ENCODE measurements at regions not wholly inside any gene's neighbourhood (a gene's known extent, or its start where the extent isn't known, plus 50 kb on each side); places are given as distances from the start of the nearest gene placed in this dataset.
"Not testable (repeated sequence)": the region's sequence is repeated elsewhere in the genome, so short reads cannot be mapped to it uniquely, and the experiment has no call there.

DNA sequence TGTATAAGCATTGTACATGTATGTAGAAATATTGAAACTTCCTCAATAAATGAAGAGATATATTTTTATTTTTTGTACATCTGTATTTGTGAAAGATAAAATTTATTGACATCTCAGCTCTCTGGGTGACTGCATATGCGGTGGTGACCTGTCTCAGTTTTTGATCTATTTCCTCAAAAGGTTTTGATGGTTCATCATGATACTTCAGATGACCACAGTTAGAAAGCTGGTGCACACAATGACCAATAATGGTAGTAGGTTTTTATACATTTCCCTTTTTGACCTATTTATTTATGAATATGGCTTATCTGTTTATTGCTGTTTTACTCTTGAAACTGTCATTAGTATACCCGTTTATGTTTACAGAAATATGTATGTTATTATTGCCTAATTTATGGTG, 549.6 kb upstream of the CHD1 start:
- POLR2A ChIA-PET; H3K36me3 Mint-ChIP-seq (ENCODE audit: low read depth); DNase-seq; H3K9me3 Mint-ChIP-seq (ENCODE audit: insufficient read depth); H3K27me3 Mint-ChIP-seq (ENCODE audit: low read depth); H3K4me3 Mint-ChIP-seq; CTCF ChIA-PET; H3K4me1 Mint-ChIP-seq (ENCODE audit: low read depth); H3K27ac Mint-ChIP-seq; ATAC-seq: not testable (repeated sequence)

DNA sequence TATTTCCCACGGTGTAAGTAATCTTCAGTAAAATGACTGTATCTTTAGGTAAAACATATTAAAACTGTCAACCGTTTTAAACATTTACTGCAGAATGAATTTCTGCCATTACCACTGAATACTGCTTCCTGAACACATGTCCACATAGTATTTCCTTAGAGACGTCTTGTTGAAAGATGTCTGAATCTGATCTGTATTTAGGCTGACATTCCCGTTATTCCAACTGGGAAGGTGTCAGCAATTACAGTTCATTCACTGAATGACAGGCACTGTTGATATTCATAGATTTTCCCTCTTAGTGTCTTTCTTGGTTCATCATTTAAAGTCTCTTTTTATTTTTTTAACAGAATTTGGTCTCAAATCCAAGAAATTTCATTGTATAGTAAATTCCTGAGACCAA, 544.5 kb upstream of the CHD1 start:
- H3K36me3 Mint-ChIP-seq (ENCODE audit: low read depth); H3K4me3 Mint-ChIP-seq; H3K27ac Mint-ChIP-seq; POLR2A ChIA-PET; CTCF ChIA-PET; H3K27me3 Mint-ChIP-seq (ENCODE audit: low read depth); ATAC-seq; H3K4me1 Mint-ChIP-seq (ENCODE audit: low read depth); H3K9me3 Mint-ChIP-seq (ENCODE audit: insufficient read depth); DNase-seq: not testable (repeated sequence)

DNA sequence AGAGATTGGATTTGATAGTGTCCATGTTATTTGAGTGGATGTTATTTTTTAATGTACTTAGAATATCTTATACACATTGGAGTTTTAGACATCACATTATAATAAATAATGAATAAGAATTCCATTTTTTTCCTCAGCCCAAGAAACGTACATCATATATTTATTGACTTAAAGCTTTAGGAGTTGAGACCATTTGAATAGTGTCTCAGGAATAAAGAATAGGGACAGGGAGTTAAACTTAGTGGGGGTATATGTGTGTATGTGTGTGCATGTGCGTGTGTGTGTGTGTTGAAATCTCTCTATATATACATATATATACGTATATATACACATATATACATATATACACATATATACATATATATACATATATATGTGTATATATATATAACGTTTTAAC, 542.9 kb upstream of the CHD1 start:
- POLR2A ChIA-PET; ATAC-seq; H3K4me1 Mint-ChIP-seq (ENCODE audit: low read depth); DNase-seq; H3K9me3 Mint-ChIP-seq (ENCODE audit: insufficient read depth); CTCF ChIA-PET; H3K4me3 Mint-ChIP-seq; H3K27ac Mint-ChIP-seq; H3K27me3 Mint-ChIP-seq (ENCODE audit: low read depth); H3K36me3 Mint-ChIP-seq (ENCODE audit: low read depth): not testable (repeated sequence)

GRCh38 chr5:99471178-99471577, 542.4 kb upstream of the CHD1 start:
- ATAC-seq, DNase-seq, POLR2A ChIA-PET: not testable (repeated sequence)

DNA sequence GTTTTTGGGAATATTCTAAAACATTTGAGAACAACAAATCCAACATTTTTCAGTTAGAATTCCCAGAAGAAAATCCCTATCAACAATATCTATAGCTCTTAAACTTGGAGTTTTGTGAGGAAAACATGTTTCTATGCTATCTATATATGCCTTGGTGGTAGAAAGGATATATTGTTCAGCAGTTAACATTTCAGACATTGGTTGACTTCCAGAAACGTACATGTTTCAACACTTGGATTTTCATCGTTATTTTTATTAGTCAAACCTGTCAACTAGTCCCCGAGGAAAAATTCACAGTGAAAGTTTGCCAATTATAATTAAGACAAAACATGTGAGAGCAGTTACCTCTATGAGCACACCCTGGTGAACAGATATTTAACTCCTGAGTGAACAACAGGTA, 541.8 kb upstream of the CHD1 start:
- H3K4me1 Mint-ChIP-seq (ENCODE audit: low read depth); DNase-seq; H3K4me3 Mint-ChIP-seq; H3K9me3 Mint-ChIP-seq (ENCODE audit: insufficient read depth); POLR2A ChIA-PET; H3K36me3 Mint-ChIP-seq (ENCODE audit: low read depth); CTCF ChIA-PET; H3K27ac Mint-ChIP-seq; ATAC-seq; H3K27me3 Mint-ChIP-seq (ENCODE audit: low read depth): not testable (repeated sequence)

More at GRCh38 chr5:99471178-99471577, 542.4 kb upstream of the CHD1 start:
- H3K27me3 Mint-ChIP-seq (ENCODE audit: low read depth); H3K27ac Mint-ChIP-seq; H3K36me3 Mint-ChIP-seq (ENCODE audit: low read depth); H3K4me3 Mint-ChIP-seq; H3K9me3 Mint-ChIP-seq (ENCODE audit: insufficient read depth); H3K4me1 Mint-ChIP-seq (ENCODE audit: low read depth); CTCF ChIA-PET: not testable (repeated sequence)

DNA sequence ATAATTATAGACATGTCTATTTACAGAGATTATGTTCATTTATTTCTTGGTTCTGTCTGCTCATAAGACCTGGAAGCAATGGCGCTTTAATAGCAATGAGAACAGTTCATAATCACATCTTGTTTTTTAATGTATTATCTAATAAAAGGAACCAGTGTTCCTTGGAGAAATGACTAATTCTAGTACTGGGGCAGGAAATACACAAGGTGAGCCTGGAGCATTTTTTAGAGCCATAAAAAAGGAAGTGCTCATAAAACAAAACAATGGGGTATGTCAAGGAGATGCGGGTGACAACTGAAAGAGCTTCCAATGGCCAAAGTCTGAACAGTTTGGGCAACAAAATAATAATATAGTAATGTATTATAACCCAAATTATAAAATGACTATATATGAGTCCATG, 531.9 kb upstream of the CHD1 start:
- POLR2A ChIA-PET, result no interaction called here
- no peaks in the 10 kb centered on the region for H3K4me1 Mint-ChIP-seq (ENCODE audit: low read depth)
- H3K36me3 Mint-ChIP-seq (ENCODE audit: low read depth), result no peaks in the 10 kb centered on the region
- H3K27ac Mint-ChIP-seq, result no peak overlapping the region
- DNase-seq (no peak), ATAC-seq (no peak)
- H3K4me3 Mint-ChIP-seq, result no peak overlapping the region
- CTCF ChIA-PET, result no interaction called here
- no peaks in the 10 kb centered on the region for H3K27me3 Mint-ChIP-seq (ENCODE audit: low read depth)
- no peaks in the 10 kb centered on the region for H3K9me3 Mint-ChIP-seq (ENCODE audit: insufficient read depth)

DNA sequence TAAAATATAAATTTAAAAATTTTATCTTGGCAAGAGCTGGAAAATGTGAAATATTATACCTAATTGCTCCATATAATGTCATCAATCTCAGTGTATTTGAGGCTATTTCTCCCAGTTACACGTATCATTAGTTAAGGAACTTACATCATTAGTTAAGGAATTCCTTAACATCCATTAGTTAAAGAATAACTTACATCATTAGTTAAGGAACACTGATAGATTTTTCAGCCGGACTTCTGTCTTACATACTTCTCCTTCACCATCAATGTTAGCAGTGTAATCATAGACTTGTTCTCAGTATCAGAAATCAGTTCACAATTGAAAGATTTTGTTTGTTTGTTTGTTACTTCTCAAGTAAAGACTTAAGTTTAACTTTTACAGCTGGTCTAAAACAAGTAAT, 524.4 kb upstream of the CHD1 start:
- no peak overlapping the region for H3K4me3 Mint-ChIP-seq
- ATAC-seq (no peak), DNase-seq (no peak)
- no peaks in the 10 kb centered on the region for H3K27me3 Mint-ChIP-seq (ENCODE audit: low read depth)
- POLR2A ChIA-PET, result no interaction called here
- no peaks in the 10 kb centered on the region for H3K36me3 Mint-ChIP-seq (ENCODE audit: low read depth)
- no peaks in the 10 kb centered on the region for H3K4me1 Mint-ChIP-seq (ENCODE audit: low read depth)
- CTCF ChIA-PET, result no interaction called here
- no peak overlapping the region for H3K27ac Mint-ChIP-seq
- H3K9me3 Mint-ChIP-seq (ENCODE audit: insufficient read depth), result no peaks in the 10 kb centered on the region

DNA sequence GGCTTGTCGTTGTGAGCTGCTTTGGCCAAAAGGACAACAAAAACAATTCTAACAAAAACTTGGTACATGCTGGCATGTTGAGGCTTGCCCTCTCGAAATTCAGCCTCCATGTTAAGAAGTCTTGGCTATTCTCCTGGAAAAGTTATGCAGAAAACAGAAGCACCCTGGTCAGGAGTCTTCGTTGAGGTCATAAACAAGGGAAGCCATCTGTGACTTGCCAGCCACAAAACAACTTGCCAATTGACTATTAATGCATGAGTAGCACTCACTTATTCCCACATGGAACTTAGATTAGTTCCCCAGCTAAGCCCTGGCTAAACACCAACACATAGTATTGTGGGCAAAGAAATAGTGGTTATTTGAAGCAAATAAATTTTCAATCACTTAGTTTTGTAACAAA, 521.0 kb upstream of the CHD1 start:
- no peaks in the 10 kb centered on the region for H3K27me3 Mint-ChIP-seq (ENCODE audit: low read depth)
- H3K4me1 Mint-ChIP-seq (ENCODE audit: low read depth), result no peaks in the 10 kb centered on the region
- no peak overlapping the region for H3K4me3 Mint-ChIP-seq
- CTCF ChIA-PET, result no interaction called here
- no peaks in the 10 kb centered on the region for H3K36me3 Mint-ChIP-seq (ENCODE audit: low read depth)
- no peak overlapping the region for H3K27ac Mint-ChIP-seq
- no peaks in the 10 kb centered on the region for H3K9me3 Mint-ChIP-seq (ENCODE audit: insufficient read depth)
- POLR2A ChIA-PET, result no interaction called here
- ATAC-seq, result no peak
- DNase-seq, result no peak

DNA sequence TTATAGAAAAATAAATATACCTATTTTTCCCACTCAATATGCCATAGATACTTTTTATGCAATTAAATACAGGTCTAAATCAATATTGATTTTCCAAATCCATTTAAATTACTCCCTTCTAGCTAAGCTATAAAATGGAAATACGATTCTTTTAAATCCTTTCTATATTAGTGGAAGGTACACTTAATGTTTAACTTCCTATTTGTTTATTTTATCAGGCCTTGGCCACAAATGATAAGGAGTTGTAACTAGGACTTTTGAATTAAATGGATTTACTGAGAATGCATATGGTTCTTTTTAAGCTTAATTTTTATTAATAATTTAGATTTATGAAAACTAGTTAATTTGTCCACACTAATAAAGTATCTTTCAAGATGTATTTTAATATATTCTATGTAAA, 517.0 kb upstream of the CHD1 start:
- CTCF ChIA-PET, result no interaction called here
- no peak for DNase-seq
- H3K9me3 Mint-ChIP-seq (ENCODE audit: insufficient read depth), result no peaks in the 10 kb centered on the region
- no peak overlapping the region for H3K27ac Mint-ChIP-seq
- no peaks in the 10 kb centered on the region for H3K36me3 Mint-ChIP-seq (ENCODE audit: low read depth)
- POLR2A ChIA-PET, result no interaction called here
- H3K27me3 Mint-ChIP-seq (ENCODE audit: low read depth), result no peaks in the 10 kb centered on the region
- H3K4me3 Mint-ChIP-seq, result no peak overlapping the region
- ATAC-seq, result no peak
- H3K4me1 Mint-ChIP-seq (ENCODE audit: low read depth), result no peaks in the 10 kb centered on the region

DNA sequence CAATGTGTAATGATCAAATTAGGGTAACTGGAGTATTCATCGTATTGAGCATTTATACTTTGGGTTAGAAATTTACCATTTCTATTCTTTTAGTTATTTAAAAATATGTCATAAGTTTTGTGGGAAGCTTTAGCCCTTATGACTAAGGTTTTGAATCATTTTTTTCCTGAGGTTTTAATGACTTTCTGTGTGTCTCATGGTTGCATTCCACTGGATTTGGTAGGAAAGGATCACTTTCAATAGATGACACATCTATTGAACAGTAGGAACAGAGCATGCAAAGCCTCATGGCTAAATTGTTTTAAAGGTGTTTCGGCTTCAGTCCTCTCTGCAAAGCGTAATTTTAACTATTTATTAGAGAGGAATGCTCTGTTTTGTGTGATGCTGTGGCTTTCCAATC, 512.4 kb upstream of the CHD1 start:
- DNase-seq (no peak), ATAC-seq (no peak)
- no peaks in the 10 kb centered on the region for H3K9me3 Mint-ChIP-seq (ENCODE audit: insufficient read depth)
- no peaks in the 10 kb centered on the region for H3K36me3 Mint-ChIP-seq (ENCODE audit: low read depth)
- ChIA-PET POLR2A (no interaction called here), CTCF (no interaction called here)
- no peak overlapping the region for H3K4me3 Mint-ChIP-seq
- no peaks in the 10 kb centered on the region for H3K27me3 Mint-ChIP-seq (ENCODE audit: low read depth)
- H3K4me1 Mint-ChIP-seq (ENCODE audit: low read depth), result no peaks in the 10 kb centered on the region
- H3K27ac Mint-ChIP-seq, result no peak overlapping the region

DNA sequence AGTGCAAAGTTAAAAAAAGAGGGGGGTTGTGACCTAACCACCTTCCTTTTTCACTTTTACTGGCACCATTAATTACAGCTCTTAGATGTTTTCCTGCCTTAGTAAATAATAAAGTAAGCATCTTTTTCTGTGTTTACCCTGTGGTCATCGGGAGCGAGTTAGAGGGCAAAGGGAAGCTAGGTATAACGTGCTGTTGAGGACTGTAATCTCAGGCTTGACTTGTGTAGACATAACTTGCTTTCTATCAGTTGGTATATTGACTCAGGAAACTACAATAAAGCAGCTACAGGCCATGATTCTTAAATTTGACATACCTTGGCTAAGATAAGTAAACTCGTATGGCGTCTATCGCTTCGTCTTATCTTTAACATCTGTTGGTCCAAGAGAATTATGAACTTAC, 509.8 kb upstream of the CHD1 start:
- Mint-ChIP-seq H3K4me1 (ENCODE audit: low read depth) (no peaks in the 10 kb centered on the region), H3K4me3 (no peak overlapping the region), H3K9me3 (ENCODE audit: insufficient read depth) (no peaks in the 10 kb centered on the region), H3K27ac (no peak overlapping the region), H3K27me3 (ENCODE audit: low read depth) (no peaks in the 10 kb centered on the region), H3K36me3 (ENCODE audit: low read depth) (no peaks in the 10 kb centered on the region)
- ChIA-PET POLR2A (no interaction called here), CTCF (no interaction called here)
- no peak for ATAC-seq
- DNase-seq, result no peak

- CTCF ChIA-PET, result no interaction called here
- H3K9me3 Mint-ChIP-seq (ENCODE audit: insufficient read depth), result no peaks in the 10 kb centered on the region
- H3K36me3 Mint-ChIP-seq (ENCODE audit: low read depth), result no peaks in the 10 kb centered on the region
- no peaks in the 10 kb centered on the region for H3K4me1 Mint-ChIP-seq (ENCODE audit: low read depth)
- ATAC-seq, result no peak
- POLR2A ChIA-PET, result no interaction called here
- H3K27me3 Mint-ChIP-seq (ENCODE audit: low read depth), result no peaks in the 10 kb centered on the region
- DNase-seq, result no peak
- no peak overlapping the region for H3K4me3 Mint-ChIP-seq
- H3K27ac Mint-ChIP-seq, result no peak overlapping the region
These were observed 509.2 kb upstream of the CHD1 start for GRCh38 chr5:99437986-99438385.

- H3K4me3 Mint-ChIP-seq; POLR2A ChIA-PET; H3K36me3 Mint-ChIP-seq (ENCODE audit: low read depth); CTCF ChIA-PET; DNase-seq; ATAC-seq; H3K27me3 Mint-ChIP-seq (ENCODE audit: low read depth); H3K9me3 Mint-ChIP-seq (ENCODE audit: insufficient read depth); H3K27ac Mint-ChIP-seq; H3K4me1 Mint-ChIP-seq (ENCODE audit: low read depth): not testable (repeated sequence)
These were observed 494.6 kb upstream of the CHD1 start for GRCh38 chr5:99423396-99423795.

DNA sequence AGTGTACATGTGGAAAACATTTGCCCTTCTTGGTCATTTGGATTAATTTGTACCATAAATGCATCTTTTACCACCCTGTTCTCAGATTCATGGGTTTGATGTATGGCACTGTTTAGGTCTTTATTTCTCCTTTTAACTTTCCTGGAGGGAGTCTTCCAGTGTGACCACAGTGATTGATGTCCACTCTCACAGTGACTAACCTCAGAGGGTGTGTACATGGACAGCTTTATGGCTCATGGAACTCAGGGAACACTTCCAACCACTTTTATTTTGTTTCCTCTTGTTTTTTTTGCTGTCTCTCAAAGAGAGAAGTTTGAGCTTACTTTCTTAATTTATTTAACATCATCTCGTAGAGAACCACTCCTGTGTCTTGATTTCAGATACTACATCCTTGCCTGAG, 489.8 kb upstream of the CHD1 start:
- H3K4me3 Mint-ChIP-seq; DNase-seq; ATAC-seq; CTCF ChIA-PET; H3K36me3 Mint-ChIP-seq (ENCODE audit: low read depth); H3K27ac Mint-ChIP-seq; H3K4me1 Mint-ChIP-seq (ENCODE audit: low read depth); POLR2A ChIA-PET; H3K27me3 Mint-ChIP-seq (ENCODE audit: low read depth); H3K9me3 Mint-ChIP-seq (ENCODE audit: insufficient read depth): not testable (repeated sequence)

Data from activated CD8-positive, alpha-beta T cell treated with anti-CD3 and anti-CD28 coated beads, Interleukin-2, amount 10 ng/mL, durations not matched to agents 7 days and 5 days (primary cell).